22Rv1 (cell line): ENCODE measurements at regions not wholly inside any gene's neighbourhood (a gene's known extent, or its start where the extent isn't known, plus 50 kb on each side); places are given as distances from the start of the nearest gene placed in this dataset.

Experiments used
- CTCF ChIP-seq: fragments of 450-650 bp; IDR thresholded peaks from 2 replicates; pipeline ENCODE4 v1.5.1; 2017; ENCODE audit warnings: mild to moderate bottlenecking
- ZFX ChIP-seq: fragments of 450-650 bp; IDR thresholded peaks from 2 replicates; pipeline ENCODE4 v1.6.1; 2017; ENCODE audit warnings: antibody characterized with exemption, borderline replicate concordance

GRCh38 chrX:102043380-102043779, 82.1 kb upstream of the TCEAL2 start:
- TF ChIP-seq ZFX (no peak), CTCF (no peak)
